ENCODE measurements at regions not wholly inside any gene's neighbourhood (a gene's known extent, or its start where the extent isn't known, plus 50 kb on each side); places are given as distances from the start of the nearest gene placed in this dataset.
A peak's percentile ranks its signal among the peaks of the same experiment; 100 is the strongest.

GRCh38 chr16:31693733-31694132 is 166.0 kb downstream of the AHSP start:
- WGBS, 2 donors = 95 to 96% methylated on average over 6 of the region's 6 CpGs
- no peak for TF ChIP-seq CTCF (IDR thresholded peaks at IDR 0.05; ENCODE audit: control extremely low read depth, extremely low read depth)
- Histone ChIP-seq H3K36me3 (ENCODE audit: control insufficient read depth in 4 of 4, insufficient read depth in 4 of 4, low read length in 4 of 4) (no peaks in the 10 kb centered on the region), H3K9me3 (ENCODE audit: control insufficient read depth in 4 of 4, insufficient read depth in 3 of 4, low read length in 3 of 4) (peaks cover 0 to 3% (median 0%) of the 10 kb centered on the region in 4 donors), H3K27me3 (ENCODE audit: control insufficient read depth in 3 of 3, insufficient read depth in 3 of 3, low read length in 2 of 3) (peaks cover 0 to 2% (median 0%) of the 10 kb centered on the region in 3 donors), H3K9ac (ENCODE audit: insufficient read depth in 1 of 2, low read length in 2 of 2) (no peak overlapping the region), H3K4me1 (ENCODE audit: control insufficient read depth in 5 of 5, insufficient read depth in 5 of 5, low read length in 5 of 5) (peaks cover 0 to 2% (median 0%) of the 10 kb centered on the region in 5 donors), H3K4me3 (no peak overlapping the region), H3K27ac (ENCODE audit: low read depth in 1 of 2, low read length in 1 of 2) (no peak overlapping the region)
- ATAC-seq (ENCODE audit: insufficient read depth, low FRiP score) (no peak), DNase-seq (no peak)

DNA sequence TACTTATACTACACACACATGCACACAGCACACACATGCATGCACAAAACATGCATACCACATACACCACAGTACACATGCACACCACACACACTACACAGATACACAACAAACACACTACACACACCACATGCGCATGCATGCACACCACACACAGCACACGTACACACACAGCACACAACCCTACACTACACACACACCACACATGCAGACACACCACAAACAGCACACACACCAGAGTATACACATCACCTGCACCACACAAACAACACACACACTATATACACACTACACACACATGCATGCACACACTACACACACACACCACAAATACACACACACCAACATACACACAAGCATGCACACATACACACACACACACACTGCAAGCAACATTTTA is 166.8 kb downstream of the AHSP start:
- Histone ChIP-seq H3K27ac (ENCODE audit: low read depth in 1 of 2, low read length in 1 of 2) (no peak overlapping the region), H3K36me3 (ENCODE audit: control insufficient read depth in 4 of 4, insufficient read depth in 4 of 4, low read length in 4 of 4) (no peaks in the 10 kb centered on the region), H3K4me3 (no peak overlapping the region), H3K9ac (ENCODE audit: insufficient read depth in 1 of 2, low read length in 2 of 2) (no peak overlapping the region), H3K9me3 (ENCODE audit: control insufficient read depth in 4 of 4, insufficient read depth in 3 of 4, low read length in 3 of 4) (peaks cover 0 to 3% (median 0%) of the 10 kb centered on the region in 4 donors), H3K27me3 (ENCODE audit: control insufficient read depth in 3 of 3, insufficient read depth in 3 of 3, low read length in 2 of 3) (peaks cover 0 to 2% (median 0%) of the 10 kb centered on the region in 3 donors), H3K4me1 (ENCODE audit: control insufficient read depth in 5 of 5, insufficient read depth in 5 of 5, low read length in 5 of 5) (peaks cover 0 to 2% (median 0%) of the 10 kb centered on the region in 5 donors)
- TF ChIP-seq CTCF (IDR thresholded peaks at IDR 0.05; ENCODE audit: control extremely low read depth, extremely low read depth) = no peak
- 94 to 98% methylated on average over 2 of the region's 2 CpGs for WGBS, 2 donors
- no peak for DNase-seq
- no peak for ATAC-seq (ENCODE audit: insufficient read depth, low FRiP score)

GRCh38 chr16:31695667-31696066 is 168.0 kb downstream of the AHSP start:
- 17 to 29% methylated on average over 4 of the region's 4 CpGs for WGBS, 2 donors
- H3K36me3 ChIP-seq (ENCODE audit: control insufficient read depth in 4 of 4, insufficient read depth in 4 of 4, low read length in 4 of 4) = no peaks in the 10 kb centered on the region
- ATAC-seq (ENCODE audit: insufficient read depth, low FRiP score) = no peak

More at GRCh38 chr16:31695667-31696066, 168.0 kb downstream of the AHSP start:
- H3K4me1 ChIP-seq (ENCODE audit: control insufficient read depth in 5 of 5, insufficient read depth in 5 of 5, low read length in 5 of 5) = peaks cover 0 to 2% (median 0%) of the 10 kb centered on the region in 5 donors
- peak in 2 of 3 donors; percentile 22 to 62 for DNase-seq
- TF ChIP-seq CTCF (IDR thresholded peaks at IDR 0.05; ENCODE audit: control extremely low read depth, extremely low read depth) = no peak
- no peak overlapping the region for H3K9ac ChIP-seq (ENCODE audit: insufficient read depth in 1 of 2, low read length in 2 of 2)
- no peak overlapping the region for H3K27ac ChIP-seq (ENCODE audit: low read depth in 1 of 2, low read length in 1 of 2)
- H3K4me3 ChIP-seq = no peak overlapping the region
- H3K9me3 ChIP-seq (ENCODE audit: control insufficient read depth in 4 of 4, insufficient read depth in 3 of 4, low read length in 3 of 4) = peaks cover 0 to 3% (median 0%) of the 10 kb centered on the region in 4 donors
- H3K27me3 ChIP-seq (ENCODE audit: control insufficient read depth in 3 of 3, insufficient read depth in 3 of 3, low read length in 2 of 3) = peaks cover 0 to 2% (median 0%) of the 10 kb centered on the region in 3 donors

Data from lung (tissue), 11 donors.